ENCODE measurements at regions not wholly inside any gene's neighbourhood (a gene's known extent, or its start where the extent isn't known, plus 50 kb on each side); places are given as distances from the start of the nearest gene placed in this dataset.

DNA sequence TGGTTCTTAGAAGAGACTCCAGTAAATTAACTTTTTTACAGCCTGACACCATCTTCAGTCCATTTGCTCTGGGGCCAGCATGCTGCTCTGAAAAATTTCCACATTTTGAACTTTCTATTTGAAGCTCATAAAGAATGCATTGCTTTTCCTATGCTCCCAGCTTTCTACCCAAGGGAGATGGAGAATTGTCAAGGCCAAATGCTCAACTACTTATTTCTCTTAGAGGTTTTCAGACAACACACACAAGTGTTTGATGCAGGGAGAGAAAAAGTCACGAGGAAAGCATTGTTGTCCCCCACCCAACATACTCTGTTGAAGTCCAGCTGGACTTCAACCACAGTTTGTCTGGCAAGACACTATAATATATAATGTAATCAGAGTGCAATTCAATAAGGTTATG is 100.3 kb upstream of the CADPS start:
- TF ChIP-seq, protein P1, sequence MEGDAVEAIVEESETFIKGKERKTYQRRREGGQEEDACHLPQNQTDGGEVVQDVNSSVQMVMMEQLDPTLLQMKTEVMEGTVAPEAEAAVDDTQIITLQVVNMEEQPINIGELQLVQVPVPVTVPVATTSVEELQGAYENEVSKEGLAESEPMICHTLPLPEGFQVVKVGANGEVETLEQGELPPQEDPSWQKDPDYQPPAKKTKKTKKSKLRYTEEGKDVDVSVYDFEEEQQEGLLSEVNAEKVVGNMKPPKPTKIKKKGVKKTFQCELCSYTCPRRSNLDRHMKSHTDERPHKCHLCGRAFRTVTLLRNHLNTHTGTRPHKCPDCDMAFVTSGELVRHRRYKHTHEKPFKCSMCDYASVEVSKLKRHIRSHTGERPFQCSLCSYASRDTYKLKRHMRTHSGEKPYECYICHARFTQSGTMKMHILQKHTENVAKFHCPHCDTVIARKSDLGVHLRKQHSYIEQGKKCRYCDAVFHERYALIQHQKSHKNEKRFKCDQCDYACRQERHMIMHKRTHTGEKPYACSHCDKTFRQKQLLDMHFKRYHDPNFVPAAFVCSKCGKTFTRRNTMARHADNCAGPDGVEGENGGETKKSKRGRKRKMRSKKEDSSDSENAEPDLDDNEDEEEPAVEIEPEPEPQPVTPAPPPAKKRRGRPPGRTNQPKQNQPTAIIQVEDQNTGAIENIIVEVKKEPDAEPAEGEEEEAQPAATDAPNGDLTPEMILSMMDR (IDR thresholded peaks at IDR 0.05): no peak
- TF ChIP-seq, protein P2, sequence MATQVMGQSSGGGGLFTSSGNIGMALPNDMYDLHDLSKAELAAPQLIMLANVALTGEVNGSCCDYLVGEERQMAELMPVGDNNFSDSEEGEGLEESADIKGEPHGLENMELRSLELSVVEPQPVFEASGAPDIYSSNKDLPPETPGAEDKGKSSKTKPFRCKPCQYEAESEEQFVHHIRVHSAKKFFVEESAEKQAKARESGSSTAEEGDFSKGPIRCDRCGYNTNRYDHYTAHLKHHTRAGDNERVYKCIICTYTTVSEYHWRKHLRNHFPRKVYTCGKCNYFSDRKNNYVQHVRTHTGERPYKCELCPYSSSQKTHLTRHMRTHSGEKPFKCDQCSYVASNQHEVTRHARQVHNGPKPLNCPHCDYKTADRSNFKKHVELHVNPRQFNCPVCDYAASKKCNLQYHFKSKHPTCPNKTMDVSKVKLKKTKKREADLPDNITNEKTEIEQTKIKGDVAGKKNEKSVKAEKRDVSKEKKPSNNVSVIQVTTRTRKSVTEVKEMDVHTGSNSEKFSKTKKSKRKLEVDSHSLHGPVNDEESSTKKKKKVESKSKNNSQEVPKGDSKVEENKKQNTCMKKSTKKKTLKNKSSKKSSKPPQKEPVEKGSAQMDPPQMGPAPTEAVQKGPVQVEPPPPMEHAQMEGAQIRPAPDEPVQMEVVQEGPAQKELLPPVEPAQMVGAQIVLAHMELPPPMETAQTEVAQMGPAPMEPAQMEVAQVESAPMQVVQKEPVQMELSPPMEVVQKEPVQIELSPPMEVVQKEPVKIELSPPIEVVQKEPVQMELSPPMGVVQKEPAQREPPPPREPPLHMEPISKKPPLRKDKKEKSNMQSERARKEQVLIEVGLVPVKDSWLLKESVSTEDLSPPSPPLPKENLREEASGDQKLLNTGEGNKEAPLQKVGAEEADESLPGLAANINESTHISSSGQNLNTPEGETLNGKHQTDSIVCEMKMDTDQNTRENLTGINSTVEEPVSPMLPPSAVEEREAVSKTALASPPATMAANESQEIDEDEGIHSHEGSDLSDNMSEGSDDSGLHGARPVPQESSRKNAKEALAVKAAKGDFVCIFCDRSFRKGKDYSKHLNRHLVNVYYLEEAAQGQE (IDR thresholded peaks at IDR 0.05; ENCODE audit: insufficient read depth in 1 of 2, low read depth in 2 of 2, low read length in 1 of 2): no peak

Data from Panc1 (cell line).